WTC11 (cell line): ENCODE measurements at regions not wholly inside any gene's neighbourhood (a gene's known extent, or its start where the extent isn't known, plus 50 kb on each side); places are given as distances from the start of the nearest gene placed in this dataset.

Source experiments
- CBFB ChIP-seq: sonication (generic); formaldehyde crosslinking; IDR thresholded peaks from 2 replicates; pipeline ENCODE4 v1.8.1; 2022; ENCODE audit warnings: mild to moderate bottlenecking, low read depth, missing genetic modification reagents
- HMGA2 ChIP-seq: fragments of 250-450 bp; sonication (Bioruptor Pico); IDR thresholded peaks from 2 replicates; pipeline ENCODE4 v1.4.0; 2021; ENCODE audit warnings: mild to moderate bottlenecking, moderate library complexity
- NFYB ChIP-seq: sonication (generic); formaldehyde crosslinking; conservative IDR thresholded peaks from 2 replicates; pipeline ENCODE4 v1.8.0; 2022; ENCODE audit warnings: low read depth, missing genetic modification reagents
- NR2C2 ChIP-seq: sonication (generic); formaldehyde crosslinking; IDR thresholded peaks from 2 replicates; pipeline ENCODE4 v1.8.0; 2022; ENCODE audit warnings: mild to moderate bottlenecking, missing genetic modification reagents
- RELA ChIP-seq: sonication (generic); formaldehyde crosslinking; IDR thresholded peaks from 2 replicates; pipeline ENCODE4 v1.8.1; 2022; ENCODE audit warnings: missing genetic modification reagents, mild to moderate bottlenecking, borderline replicate concordance
- SP1 ChIP-seq: sonication (generic); formaldehyde crosslinking; conservative IDR thresholded peaks from 2 replicates; pipeline ENCODE4 v1.8.1; 2022; ENCODE audit warnings: missing genetic modification reagents
- TF ChIP-seq, protein P1 (sequence below): fragments of 200-600 bp; IDR thresholded peaks from 2 replicates; pipeline ENCODE4 v1.8.0; 2022; ENCODE audit warnings: antibody characterized with exemption
- TF ChIP-seq, protein P2 (sequence below): sonication (generic); formaldehyde crosslinking; IDR thresholded peaks from 2 replicates; pipeline ENCODE4 v1.8.1; 2023; ENCODE audit warnings: mild to moderate bottlenecking, missing genetic modification reagents
- TF ChIP-seq, protein P3 (sequence below): sonication (generic); formaldehyde crosslinking; conservative IDR thresholded peaks from 2 replicates; pipeline ENCODE4 v1.8.1; 2023; ENCODE audit warnings: mild to moderate bottlenecking, low read depth, missing genetic modification reagents, moderate library complexity

DNA sequence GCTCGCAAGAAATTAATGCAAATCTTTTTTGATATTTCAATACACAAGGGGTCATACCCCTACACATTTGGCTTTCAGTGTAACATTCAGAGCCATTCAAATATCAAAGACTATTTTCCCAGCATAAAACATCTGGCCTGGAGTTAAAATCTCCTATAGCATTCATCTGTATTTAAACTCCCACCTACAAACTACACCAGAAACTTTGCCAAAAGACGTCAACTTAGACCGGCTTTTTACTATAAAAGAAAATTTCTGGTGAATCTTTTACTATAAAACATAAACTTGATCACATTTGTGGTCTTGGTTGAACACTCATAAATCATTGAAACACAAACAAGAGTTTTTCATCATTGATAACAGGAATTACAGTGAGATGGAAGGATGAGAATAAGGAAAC, 473.3 kb upstream of the DCN start:
- TF ChIP-seq, protein P1, sequence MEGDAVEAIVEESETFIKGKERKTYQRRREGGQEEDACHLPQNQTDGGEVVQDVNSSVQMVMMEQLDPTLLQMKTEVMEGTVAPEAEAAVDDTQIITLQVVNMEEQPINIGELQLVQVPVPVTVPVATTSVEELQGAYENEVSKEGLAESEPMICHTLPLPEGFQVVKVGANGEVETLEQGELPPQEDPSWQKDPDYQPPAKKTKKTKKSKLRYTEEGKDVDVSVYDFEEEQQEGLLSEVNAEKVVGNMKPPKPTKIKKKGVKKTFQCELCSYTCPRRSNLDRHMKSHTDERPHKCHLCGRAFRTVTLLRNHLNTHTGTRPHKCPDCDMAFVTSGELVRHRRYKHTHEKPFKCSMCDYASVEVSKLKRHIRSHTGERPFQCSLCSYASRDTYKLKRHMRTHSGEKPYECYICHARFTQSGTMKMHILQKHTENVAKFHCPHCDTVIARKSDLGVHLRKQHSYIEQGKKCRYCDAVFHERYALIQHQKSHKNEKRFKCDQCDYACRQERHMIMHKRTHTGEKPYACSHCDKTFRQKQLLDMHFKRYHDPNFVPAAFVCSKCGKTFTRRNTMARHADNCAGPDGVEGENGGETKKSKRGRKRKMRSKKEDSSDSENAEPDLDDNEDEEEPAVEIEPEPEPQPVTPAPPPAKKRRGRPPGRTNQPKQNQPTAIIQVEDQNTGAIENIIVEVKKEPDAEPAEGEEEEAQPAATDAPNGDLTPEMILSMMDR: no peak
- TF ChIP-seq, protein P2, sequence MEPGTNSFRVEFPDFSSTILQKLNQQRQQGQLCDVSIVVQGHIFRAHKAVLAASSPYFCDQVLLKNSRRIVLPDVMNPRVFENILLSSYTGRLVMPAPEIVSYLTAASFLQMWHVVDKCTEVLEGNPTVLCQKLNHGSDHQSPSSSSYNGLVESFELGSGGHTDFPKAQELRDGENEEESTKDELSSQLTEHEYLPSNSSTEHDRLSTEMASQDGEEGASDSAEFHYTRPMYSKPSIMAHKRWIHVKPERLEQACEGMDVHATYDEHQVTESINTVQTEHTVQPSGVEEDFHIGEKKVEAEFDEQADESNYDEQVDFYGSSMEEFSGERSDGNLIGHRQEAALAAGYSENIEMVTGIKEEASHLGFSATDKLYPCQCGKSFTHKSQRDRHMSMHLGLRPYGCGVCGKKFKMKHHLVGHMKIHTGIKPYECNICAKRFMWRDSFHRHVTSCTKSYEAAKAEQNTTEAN: no peak
- TF ChIP-seq SP1 (CRISPR knock-in tag): no peak
- no peak for TF ChIP-seq HMGA2
- no peak for TF ChIP-seq NFYB (CRISPR knock-in tag)
- TF ChIP-seq NR2C2 (CRISPR knock-in tag): no peak
- TF ChIP-seq, protein P3, sequence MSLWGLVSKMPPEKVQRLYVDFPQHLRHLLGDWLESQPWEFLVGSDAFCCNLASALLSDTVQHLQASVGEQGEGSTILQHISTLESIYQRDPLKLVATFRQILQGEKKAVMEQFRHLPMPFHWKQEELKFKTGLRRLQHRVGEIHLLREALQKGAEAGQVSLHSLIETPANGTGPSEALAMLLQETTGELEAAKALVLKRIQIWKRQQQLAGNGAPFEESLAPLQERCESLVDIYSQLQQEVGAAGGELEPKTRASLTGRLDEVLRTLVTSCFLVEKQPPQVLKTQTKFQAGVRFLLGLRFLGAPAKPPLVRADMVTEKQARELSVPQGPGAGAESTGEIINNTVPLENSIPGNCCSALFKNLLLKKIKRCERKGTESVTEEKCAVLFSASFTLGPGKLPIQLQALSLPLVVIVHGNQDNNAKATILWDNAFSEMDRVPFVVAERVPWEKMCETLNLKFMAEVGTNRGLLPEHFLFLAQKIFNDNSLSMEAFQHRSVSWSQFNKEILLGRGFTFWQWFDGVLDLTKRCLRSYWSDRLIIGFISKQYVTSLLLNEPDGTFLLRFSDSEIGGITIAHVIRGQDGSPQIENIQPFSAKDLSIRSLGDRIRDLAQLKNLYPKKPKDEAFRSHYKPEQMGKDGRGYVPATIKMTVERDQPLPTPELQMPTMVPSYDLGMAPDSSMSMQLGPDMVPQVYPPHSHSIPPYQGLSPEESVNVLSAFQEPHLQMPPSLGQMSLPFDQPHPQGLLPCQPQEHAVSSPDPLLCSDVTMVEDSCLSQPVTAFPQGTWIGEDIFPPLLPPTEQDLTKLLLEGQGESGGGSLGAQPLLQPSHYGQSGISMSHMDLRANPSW: no peak
- no peak for TF ChIP-seq RELA
- TF ChIP-seq CBFB (CRISPR knock-in tag): no peak
